HUES64 (cell line): ENCODE measurements at regions not wholly inside any gene's neighbourhood (a gene's known extent, or its start where the extent isn't known, plus 50 kb on each side); places are given as distances from the start of the nearest gene placed in this dataset.

ENCODE experiments used
- H3K27ac ChIP-seq: 2 replicates; pipeline ENCODE4 v1.7.0; 2013; ENCODE audit warnings: low read depth, low read length, inconsistent platforms
- H3K27me3 ChIP-seq: 2 replicates; pipeline ENCODE4 v1.6.1; 2013; ENCODE audit warnings: mild to moderate bottlenecking, low read length; ENCODE audit not compliant: insufficient read depth
- H3K36me3 ChIP-seq: 2 replicates; pipeline ENCODE4 v1.6.1; 2013; ENCODE audit warnings: mild to moderate bottlenecking, low read length; ENCODE audit not compliant: insufficient read depth
- H3K4me1 ChIP-seq: 2 replicates; pipeline ENCODE4 v1.6.1; 2013; ENCODE audit warnings: mild to moderate bottlenecking, low read length, moderate library complexity; ENCODE audit not compliant: insufficient read depth
- H3K4me3 ChIP-seq: 2 replicates; pipeline ENCODE4 v1.5.1; 2013; ENCODE audit warnings: mild to moderate bottlenecking, low read length, moderate library complexity
- H3K9ac ChIP-seq: 2 replicates; pipeline ENCODE4 v1.6.1; 2013; ENCODE audit warnings: mild to moderate bottlenecking, low read depth, low read length
- H3K9me3 ChIP-seq: 2 replicates; pipeline ENCODE4 v1.6.1; 2013; ENCODE audit warnings: low read depth, low read length; ENCODE audit not compliant: insufficient read depth
- WGBS: fragments of 150-250, 120-280 bp; methylation state at CpG from one replicate; pipeline ENCODE4 v1.1.7; 2013; ENCODE audit warnings: missing lambda C conversion rate; 5-methylcytosine and 5-hydroxymethylcytosine counted together

DNA sequence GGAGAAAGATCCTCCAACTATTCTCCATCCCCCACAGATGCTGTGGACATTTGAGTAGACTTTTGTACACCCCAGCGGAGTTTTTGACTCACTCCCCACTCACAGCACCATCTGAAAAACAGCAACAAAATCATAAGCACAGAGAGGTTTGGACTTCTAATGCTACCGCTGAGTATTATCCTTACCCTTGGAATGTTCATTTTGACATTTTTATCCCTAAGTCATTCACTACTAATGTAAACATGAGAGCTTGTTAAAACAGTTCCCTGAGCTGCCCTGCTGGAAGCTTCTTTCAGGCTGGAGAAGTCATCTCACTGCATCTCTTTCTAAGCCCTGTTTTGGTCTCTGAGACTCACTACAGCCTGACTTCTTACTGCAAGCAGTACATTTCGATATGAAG is 1045.9 kb downstream of the MCTP2 start:
- H3K9me3 ChIP-seq, result no peaks in the 10 kb centered on the region; the same call in 1 of the 2 replicates
- H3K9ac ChIP-seq, result no peak overlapping the region
- over 99% methylated on average over 3 of the region's 3 CpGs for WGBS
- H3K4me1 ChIP-seq, result no peaks in the 10 kb centered on the region
- no peak overlapping the region for H3K4me3 ChIP-seq
- no peak overlapping the region for H3K27ac ChIP-seq
- no peaks in the 10 kb centered on the region for H3K36me3 ChIP-seq
- no peaks in the 10 kb centered on the region for H3K27me3 ChIP-seq

DNA sequence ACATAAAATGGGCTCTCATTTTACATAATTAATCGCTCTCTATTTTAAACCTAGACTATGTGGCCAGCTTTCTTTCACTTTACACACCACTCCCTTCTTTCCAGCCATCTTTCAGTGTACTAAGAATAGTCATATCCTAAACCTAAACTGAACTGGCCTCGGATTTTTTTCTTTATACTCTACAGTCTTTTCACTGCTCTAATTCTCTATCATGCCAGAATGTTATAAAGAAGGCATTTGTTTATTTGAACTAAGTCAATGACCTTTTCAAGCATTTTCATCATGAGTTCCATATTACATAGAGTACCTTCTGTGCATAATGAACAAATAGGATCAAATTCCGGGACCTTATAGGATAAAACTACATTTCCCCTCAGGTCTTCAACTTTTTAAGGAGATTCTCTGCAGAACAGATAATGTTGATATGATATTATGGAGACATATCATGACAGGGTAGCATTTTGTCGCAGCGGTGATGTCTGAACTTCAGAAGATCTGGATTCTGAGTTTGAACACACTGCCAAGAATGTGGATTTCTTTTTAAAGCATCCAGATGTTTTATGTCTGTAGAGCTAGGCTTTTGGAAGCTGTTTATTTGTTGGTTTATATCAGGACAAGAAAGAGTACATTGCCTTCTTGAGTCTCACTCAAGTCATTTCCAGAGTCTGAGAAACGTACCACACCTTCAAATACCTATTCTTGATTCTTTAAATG is 1047.3 kb downstream of the MCTP2 start:
- Histone ChIP-seq H3K27me3 (no peaks in the 10 kb centered on the region), H3K9me3 (no peaks in the 10 kb centered on the region), H3K36me3 (no peaks in the 10 kb centered on the region), H3K4me3 (no peak overlapping the region), H3K27ac (no peak overlapping the region), H3K4me1 (no peaks in the 10 kb centered on the region), H3K9ac (no peak overlapping the region)
- 97% methylated on average over 5 of the region's 6 CpGs for WGBS

DNA sequence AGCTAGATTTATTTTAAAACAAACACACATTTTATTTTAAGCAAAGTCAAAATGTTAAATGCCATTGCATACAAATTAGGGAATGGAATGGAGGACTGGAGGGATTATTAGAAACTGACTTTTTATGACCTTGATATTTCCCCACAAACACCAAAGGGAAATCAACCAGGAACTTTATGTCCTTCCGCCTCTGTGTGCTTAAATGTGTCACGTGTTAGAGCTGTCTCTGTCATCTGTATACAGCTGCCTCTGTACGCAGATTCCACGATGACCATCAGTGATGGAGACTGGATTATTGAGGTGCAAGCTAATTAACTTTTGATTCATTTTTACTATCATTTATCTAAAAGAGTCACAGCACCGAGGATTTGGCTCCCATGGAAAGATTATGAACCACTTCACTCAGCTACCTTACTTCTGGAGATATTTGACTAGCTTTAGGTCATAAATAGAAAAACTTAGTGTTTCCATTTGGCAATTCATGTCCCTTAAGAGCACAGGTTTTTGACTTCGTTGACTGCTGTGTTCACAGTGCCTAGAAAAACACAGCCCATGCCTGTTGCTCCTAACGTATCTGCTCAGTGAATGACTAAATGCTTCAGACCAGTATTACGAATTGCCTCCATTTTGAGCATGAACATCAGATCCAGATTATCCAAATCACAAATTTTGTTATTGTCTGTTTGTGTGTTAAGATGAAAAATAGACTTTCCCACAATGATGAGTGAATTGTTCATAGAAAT is 1048.1 kb downstream of the MCTP2 start:
- Histone ChIP-seq H3K27ac (no peak overlapping the region), H3K4me3 (no peak overlapping the region), H3K4me1 (peaks cover 1% of the 10 kb centered on the region; the same call in 1 of the 2 replicates), H3K9ac (no peak overlapping the region), H3K36me3 (no peaks in the 10 kb centered on the region), H3K27me3 (no peaks in the 10 kb centered on the region), H3K9me3 (no peaks in the 10 kb centered on the region)
- WGBS, result 93% methylated on average over 7 of the region's 8 CpGs

DNA sequence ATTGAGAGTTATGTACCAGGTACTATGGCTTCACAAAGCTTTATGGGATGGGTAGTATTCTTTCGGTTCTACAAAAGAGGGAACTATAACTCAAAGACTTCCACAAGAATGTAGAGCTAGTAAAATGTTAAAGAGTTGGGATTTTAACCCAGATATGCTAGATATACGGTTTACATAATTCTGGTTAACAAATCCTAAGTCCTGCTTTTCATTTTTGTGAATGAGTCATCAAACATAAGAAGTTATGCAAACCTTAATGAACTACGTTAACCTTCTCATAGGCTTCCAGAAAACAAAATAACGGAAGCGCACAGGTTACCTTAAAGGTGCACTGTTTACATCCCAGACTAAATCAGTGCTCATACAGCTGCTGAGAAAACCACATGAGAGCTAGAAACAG is 1049.3 kb downstream of the MCTP2 start:
- no peak overlapping the region for H3K27ac ChIP-seq
- H3K36me3 ChIP-seq, result no peaks in the 10 kb centered on the region
- 94% methylated on average over 4 of the region's 5 CpGs for WGBS
- no peaks in the 10 kb centered on the region for H3K27me3 ChIP-seq
- H3K4me1 ChIP-seq, result peaks cover 14% of the 10 kb centered on the region
- H3K9me3 ChIP-seq, result no peaks in the 10 kb centered on the region
- no peak overlapping the region for H3K4me3 ChIP-seq
- H3K9ac ChIP-seq, result no peak overlapping the region

DNA sequence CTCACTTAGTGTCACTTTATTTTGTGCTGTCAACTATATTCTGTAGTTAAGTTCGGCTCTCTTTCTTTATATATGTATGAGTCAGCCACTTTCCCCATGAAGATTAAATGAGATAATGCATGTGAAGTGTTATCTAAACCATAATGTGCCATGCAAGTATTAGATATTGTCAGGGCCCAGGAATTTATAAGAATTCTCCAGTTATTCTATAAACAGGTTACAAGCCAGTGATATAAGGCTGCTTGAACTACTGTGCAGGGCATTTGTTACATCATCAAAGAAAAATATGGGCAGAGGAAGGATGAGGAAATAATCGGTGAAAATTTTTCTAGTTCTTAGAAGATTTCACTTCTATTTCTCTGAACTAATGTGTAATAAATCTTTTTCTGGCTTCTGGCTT is 1049.0 kb upstream of the NR2F2 start:
- Histone ChIP-seq H3K9me3 (no peaks in the 10 kb centered on the region), H3K9ac (no peak overlapping the region), H3K27me3 (no peaks in the 10 kb centered on the region), H3K4me3 (no peak overlapping the region), H3K4me1 (peaks cover 22% of the 10 kb centered on the region), H3K27ac (no peak overlapping the region), H3K36me3 (no peaks in the 10 kb centered on the region)
- WGBS, result 93% methylated on average over 2 of the region's 2 CpGs

DNA sequence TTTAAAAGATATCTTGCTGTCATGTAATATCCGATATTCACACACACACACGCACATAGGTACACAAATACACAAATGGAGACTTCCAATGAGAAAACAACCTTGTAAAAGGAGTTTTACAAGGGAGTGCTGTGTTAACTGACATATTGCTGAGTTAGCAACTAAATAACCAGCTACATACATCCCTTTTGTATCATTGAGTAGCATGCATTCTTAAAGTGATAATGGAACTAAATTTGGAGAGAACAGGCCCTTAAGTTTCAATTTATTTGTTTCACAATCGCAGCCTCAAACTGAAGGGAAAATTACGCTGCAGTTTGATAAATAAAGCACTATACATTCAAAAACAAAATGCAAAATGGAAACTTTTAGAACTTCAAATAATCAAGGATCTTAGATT is 1046.0 kb upstream of the NR2F2 start:
- Histone ChIP-seq H3K9me3 (no peaks in the 10 kb centered on the region), H3K4me1 (peaks cover 37% of the 10 kb centered on the region), H3K27me3 (no peaks in the 10 kb centered on the region), H3K9ac (no peak overlapping the region), H3K36me3 (no peaks in the 10 kb centered on the region), H3K4me3 (no peak overlapping the region), H3K27ac (no peak overlapping the region)
- 88% methylated on average over 2 of the region's 4 CpGs for WGBS

DNA sequence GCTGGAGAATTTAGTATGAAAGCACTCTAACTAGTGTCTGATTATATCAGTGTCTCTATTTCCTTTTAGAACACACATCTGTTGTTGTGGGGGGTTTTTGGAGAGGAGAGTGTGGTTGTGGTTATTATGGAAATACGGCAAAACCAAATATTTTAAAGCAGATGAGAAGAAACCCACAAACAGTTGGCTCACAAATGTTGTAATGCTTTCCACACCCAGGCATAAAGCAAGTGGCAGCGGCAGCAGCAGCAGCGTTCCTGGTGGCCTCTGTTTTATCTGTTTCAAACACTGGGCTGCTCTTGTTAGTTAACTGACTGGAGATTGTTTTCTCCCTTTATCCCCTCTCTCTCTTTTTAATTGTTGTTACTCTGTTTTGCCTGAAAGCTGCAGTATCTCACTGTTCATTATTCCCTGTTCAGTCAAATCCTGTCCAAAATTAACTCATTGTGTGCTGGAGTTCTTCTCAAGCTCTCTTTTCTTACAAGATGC is 1045.5 kb upstream of the NR2F2 start:
- no peak overlapping the region for H3K9ac ChIP-seq
- H3K4me3 ChIP-seq, result no peak overlapping the region
- H3K9me3 ChIP-seq, result no peaks in the 10 kb centered on the region
- no peaks in the 10 kb centered on the region for H3K36me3 ChIP-seq
- no peaks in the 10 kb centered on the region for H3K27me3 ChIP-seq
- H3K27ac ChIP-seq, result no peak overlapping the region
- H3K4me1 ChIP-seq, result peaks cover 41% of the 10 kb centered on the region
- WGBS, result 55% methylated on average over 3 of the region's 3 CpGs

DNA sequence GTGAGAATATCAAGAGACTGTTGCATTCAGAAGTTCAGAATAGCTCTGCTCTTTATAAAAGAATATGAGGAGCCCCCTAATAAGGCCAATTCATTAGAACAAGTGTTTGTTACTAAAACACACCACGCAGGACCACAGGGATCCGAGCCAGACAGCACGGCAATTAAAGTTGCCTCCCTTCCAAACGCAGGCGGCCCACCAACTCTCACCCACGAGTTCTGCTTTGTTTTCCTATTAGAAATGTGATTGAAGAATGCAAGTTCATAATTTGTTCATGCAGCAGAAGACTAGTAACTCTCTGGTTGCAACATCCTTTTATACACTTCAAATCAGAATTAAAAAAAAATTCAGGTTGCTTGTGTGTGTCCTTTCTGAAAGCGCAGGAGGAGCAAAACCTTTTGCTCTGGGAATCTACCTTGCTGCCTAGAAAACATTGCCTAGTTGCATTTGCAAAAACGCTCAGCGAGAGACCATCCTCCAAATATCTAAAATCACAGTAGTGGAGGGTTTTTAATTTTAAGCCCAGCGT is 1044.1 kb upstream of the NR2F2 start:
- peak overlapping the region; percentile 21; the same call in 1 of the 2 replicates for H3K9ac ChIP-seq
- H3K27me3 ChIP-seq, result no peaks in the 10 kb centered on the region
- no peak overlapping the region for H3K27ac ChIP-seq
- WGBS, result 42% methylated on average over 6 of the region's 10 CpGs
- H3K9me3 ChIP-seq, result no peaks in the 10 kb centered on the region
- peak overlapping the region; percentile 23 for H3K4me3 ChIP-seq
- peaks cover 47% of the 10 kb centered on the region for H3K4me1 ChIP-seq
- no peaks in the 10 kb centered on the region for H3K36me3 ChIP-seq

DNA sequence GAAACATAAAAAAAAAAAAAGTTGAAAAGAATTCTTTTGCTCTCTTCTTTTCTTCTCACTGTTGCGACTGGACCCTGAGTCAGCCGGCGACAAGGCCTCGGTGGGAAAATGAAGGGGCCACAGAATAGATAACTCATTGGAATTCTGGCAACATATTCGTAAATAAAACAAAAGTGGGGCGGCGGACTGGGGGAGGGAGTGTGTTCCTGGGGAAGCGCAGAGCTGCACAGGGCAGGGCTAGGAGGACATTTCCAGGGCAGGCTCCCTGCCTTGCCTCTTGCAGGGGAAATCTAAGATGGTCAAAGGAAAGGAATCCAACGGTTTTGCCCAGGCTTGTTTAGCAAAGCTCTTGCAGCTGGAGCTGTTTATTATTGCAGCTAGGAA is 1042.8 kb upstream of the NR2F2 start:
- no peaks in the 10 kb centered on the region for H3K9me3 ChIP-seq
- H3K27me3 ChIP-seq, result no peaks in the 10 kb centered on the region
- 59% methylated on average over 9 of the region's 9 CpGs for WGBS
- H3K9ac ChIP-seq, result no peak overlapping the region
- H3K27ac ChIP-seq, result no peak overlapping the region
- peak overlapping the region; percentile 23 for H3K4me3 ChIP-seq
- peaks cover 47% of the 10 kb centered on the region for H3K4me1 ChIP-seq
- no peaks in the 10 kb centered on the region for H3K36me3 ChIP-seq

DNA sequence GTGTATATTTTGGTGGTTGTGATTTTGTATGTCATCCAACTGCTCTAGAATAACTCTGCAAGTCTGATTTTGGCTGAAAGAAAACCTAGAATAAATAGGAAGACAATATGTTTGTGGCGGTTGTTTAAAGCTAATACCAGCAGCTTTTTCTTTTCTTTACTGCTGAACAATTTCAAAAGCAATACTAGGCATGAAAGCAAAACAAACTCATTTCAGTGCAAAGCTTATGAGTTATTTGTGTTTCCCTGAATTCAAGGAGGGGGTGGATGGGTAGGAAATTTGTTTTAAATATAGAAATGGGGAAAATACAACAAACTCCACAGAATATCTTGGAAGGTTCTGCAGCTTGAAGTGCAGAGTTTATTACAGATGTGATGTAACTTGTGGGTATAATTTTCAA is 1041.9 kb upstream of the NR2F2 start:
- WGBS, result 90% methylated on average over 1 of the region's 1 CpG
- no peak overlapping the region for H3K4me3 ChIP-seq
- H3K4me1 ChIP-seq, result peaks cover 47% of the 10 kb centered on the region

DNA sequence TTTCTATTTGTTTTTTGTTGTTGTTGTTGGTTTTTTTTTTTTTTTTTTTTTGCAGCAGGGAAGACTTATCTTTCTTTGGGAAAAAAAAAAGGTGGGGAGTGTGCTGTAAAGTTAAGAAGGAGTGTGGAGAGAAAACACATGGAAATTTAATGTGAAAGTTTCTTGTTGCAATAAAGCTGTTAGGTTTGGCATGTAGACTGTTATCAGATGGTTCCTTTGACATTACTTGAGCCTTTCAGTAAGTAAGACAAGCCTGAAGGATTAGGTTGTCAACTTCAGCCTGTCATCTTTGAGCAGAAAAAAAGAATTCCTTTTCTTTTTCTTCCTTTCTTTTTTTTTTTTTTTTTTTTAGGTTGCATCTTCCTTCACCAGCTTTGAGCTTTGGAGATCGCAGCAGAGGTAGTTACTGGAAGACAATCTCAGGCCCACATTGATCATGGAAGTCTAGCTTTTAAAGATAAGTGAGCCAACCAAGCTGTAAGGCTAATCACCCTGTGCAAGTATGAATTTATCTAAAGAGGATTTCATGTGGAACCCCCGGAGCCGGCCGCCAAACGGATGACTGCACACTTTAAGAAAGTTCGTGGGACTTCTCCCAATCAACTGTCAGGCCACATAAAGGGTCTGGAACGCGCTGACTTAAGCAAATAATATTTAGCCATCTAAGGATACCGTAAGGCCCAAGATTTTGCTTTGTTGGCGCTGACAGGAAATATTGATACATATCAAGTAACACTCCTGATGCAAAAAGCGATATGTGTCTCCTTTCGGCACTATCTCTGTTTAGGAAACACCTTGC is 1040.1 kb upstream of the NR2F2 start:
- H3K9ac ChIP-seq, result no peak overlapping the region
- H3K27me3 ChIP-seq, result no peaks in the 10 kb centered on the region
- no peak overlapping the region for H3K27ac ChIP-seq
- no peak overlapping the region for H3K4me3 ChIP-seq
- H3K36me3 ChIP-seq, result no peaks in the 10 kb centered on the region
- no peaks in the 10 kb centered on the region for H3K9me3 ChIP-seq
- H3K4me1 ChIP-seq, result peaks cover 36% of the 10 kb centered on the region
- WGBS, result 95% methylated on average over 12 of the region's 12 CpGs

More for the DNA sequence above, 1041.9 kb upstream of the NR2F2 start:
- Histone ChIP-seq H3K27ac (no peak overlapping the region), H3K9ac (no peak overlapping the region), H3K36me3 (no peaks in the 10 kb centered on the region), H3K27me3 (no peaks in the 10 kb centered on the region), H3K9me3 (no peaks in the 10 kb centered on the region)
